Heart right ventricle (tissue), 16 donors: ENCODE measurements at regions not wholly inside any gene's neighbourhood (a gene's known extent, or its start where the extent isn't known, plus 50 kb on each side); places are given as distances from the start of the nearest gene placed in this dataset.

Source experiments
- ATAC-seq, 8 donors: fragments of 200-7000 bp; cut with Tn5 transposase; one replicate each; pipeline ENCODE4 v1.9.1; 2020; ENCODE audit warnings: mild to moderate bottlenecking in 8 of 8, moderate library complexity in 8 of 8, moderate number of reproducible peaks in 1 of 8
- DNase-seq, 2 donors: peaks; one replicate each; pipeline ENCODE4 v3.0.0-alpha.2; 2020
- H3K27ac ChIP-seq, 10 donors: fragments of 200-600 bp; sonication (generic) in 2 of 10; one replicate each; pipeline versions ENCODE4 v1.5.0 to v1.8.0; 2020 to 2022; ENCODE audit warnings: mild to moderate bottlenecking in 3 of 10
- H3K27me3 ChIP-seq, 7 donors: fragments of 200-600 bp; one replicate each; pipeline ENCODE4 v1.8.0; 2021 to 2022; ENCODE audit warnings: mild to moderate bottlenecking in 2 of 7
- H3K36me3 ChIP-seq, 9 donors: fragments of 200-600 bp; sonication (generic) in 1 of 9; one replicate each; pipeline versions ENCODE4 v1.5.0 to v1.8.0; 2020 to 2022; ENCODE audit warnings: mild to moderate bottlenecking in 2 of 9
- H3K4me1 ChIP-seq, 9 donors: fragments of 200-600 bp; sonication (generic) in 1 of 9; one replicate each; pipeline versions ENCODE4 v1.5.0 to v1.8.0; 2020 to 2022; ENCODE audit warnings: mild to moderate bottlenecking in 4 of 9
- H3K4me3 ChIP-seq, 10 donors: fragments of 200-600 bp; sonication (generic) in 2 of 10; one replicate each; pipeline versions ENCODE4 v1.5.0 to v1.8.0; 2020 to 2022; ENCODE audit warnings: mild to moderate bottlenecking in 7 of 10, moderate library complexity in 2 of 10
- H3K9me3 ChIP-seq, 11 donors: fragments of 200-600 bp in 10 of 11; sonication (generic) in 2 of 11; one replicate each; pipeline versions ENCODE4 v1.5.0 to v1.8.0; 2013 to 2022; ENCODE audit warnings: mild to moderate bottlenecking in 2 of 11, control low read depth in 1 of 11, moderate library complexity in 1 of 11
- WGBS, 2 donors: extraction: QIAGEN DNeasy Blood & Tissue Kit; methylation state at CpG; one replicate each; pipeline ENCODE4 v1.1.7; 2013; ENCODE audit warnings: inconsistent platforms in 1 of 2; 5-methylcytosine and 5-hydroxymethylcytosine counted together
- intact Hi-C, 10 donors: fragments of 100-400 bp; cut with DNase I; formaldehyde crosslinking; loops; one replicate each; pipeline versions ENCODE4 v1.11.1 to v1.14.2; 2022
- TF ChIP-seq, protein P1 (sequence below), 9 donors: fragments of 200-600 bp; sonication (generic) in 2 of 9; IDR thresholded peaks; one replicate each; pipeline versions ENCODE4 v1.5.0 to v1.8.0; 2021 to 2022; ENCODE audit warnings: antibody characterized with exemption in 9 of 9, mild to moderate bottlenecking in 5 of 9, moderate library complexity in 1 of 9
- donor health status: Arrhythmogenic right ventricular cardiomyopathy.
- donor health status: ischemic (EF 13 %, LVEDD 7.1; RV severe dilation, severe dysfunction).
- donor health status: healthy with polysubstance abuse.
- donor health status: DM: no; HTN: yes; CAD: no.
- donor health status: DM: no; HTN: no; CAD: no.
- donor health status: ischemic (EF 25% LVEDD 6.9; RV normal size, moderate dysfunction).
- donor health status: ischemic (EF 25% LVEDD 5.7; RV mildly dilated, moderate dysfunction).
- donor health status: healthy.
- donor health status: DM: yes; HTN: yes; CAD: no.
- donor health status: Ischemic cardiomyopathy.
- donor health status: ischemic (EF 35%, LVEDD 5.7; RV mildly dilated, moderate dysfunction).
- donor health status: nonischemic (EF 11% LVEDD 7.7; RV severe dilation, severe dysfunction).
- donor health status: DM: yes; HTN: yes; CAD: no.
- donor health status: PGD.
- donor health status: ischemic (EF 29% LVEDD 5.4; RV normal size, mild dysfunction).
- donor health status: nonischemic (EF 23%, LVEDD 6.1; RV moderate dilation, normal function).

DNA sequence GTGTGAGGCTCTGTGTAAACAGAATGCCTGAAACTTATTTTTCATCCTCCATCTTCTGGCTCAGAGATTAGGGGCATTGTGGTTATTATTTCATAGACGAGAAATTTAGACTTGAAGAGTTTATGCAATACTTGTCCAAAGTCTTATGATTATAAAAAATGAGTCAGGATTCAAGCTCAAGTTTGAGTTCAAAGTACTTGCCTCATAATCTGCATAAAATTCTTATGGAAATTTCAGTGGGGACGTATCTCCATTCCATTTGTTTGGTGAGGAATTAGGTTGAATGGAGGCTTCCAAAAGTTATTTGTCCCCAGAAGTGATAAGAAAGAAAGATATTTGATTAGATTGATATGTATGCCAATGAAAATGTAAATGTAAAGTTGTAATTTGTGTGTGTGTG, 93.7 kb upstream of the CLVS2 start:
- TF ChIP-seq, protein P1, sequence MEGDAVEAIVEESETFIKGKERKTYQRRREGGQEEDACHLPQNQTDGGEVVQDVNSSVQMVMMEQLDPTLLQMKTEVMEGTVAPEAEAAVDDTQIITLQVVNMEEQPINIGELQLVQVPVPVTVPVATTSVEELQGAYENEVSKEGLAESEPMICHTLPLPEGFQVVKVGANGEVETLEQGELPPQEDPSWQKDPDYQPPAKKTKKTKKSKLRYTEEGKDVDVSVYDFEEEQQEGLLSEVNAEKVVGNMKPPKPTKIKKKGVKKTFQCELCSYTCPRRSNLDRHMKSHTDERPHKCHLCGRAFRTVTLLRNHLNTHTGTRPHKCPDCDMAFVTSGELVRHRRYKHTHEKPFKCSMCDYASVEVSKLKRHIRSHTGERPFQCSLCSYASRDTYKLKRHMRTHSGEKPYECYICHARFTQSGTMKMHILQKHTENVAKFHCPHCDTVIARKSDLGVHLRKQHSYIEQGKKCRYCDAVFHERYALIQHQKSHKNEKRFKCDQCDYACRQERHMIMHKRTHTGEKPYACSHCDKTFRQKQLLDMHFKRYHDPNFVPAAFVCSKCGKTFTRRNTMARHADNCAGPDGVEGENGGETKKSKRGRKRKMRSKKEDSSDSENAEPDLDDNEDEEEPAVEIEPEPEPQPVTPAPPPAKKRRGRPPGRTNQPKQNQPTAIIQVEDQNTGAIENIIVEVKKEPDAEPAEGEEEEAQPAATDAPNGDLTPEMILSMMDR (IDR thresholded peaks at IDR 0.05), result no peak
- H3K9me3 ChIP-seq, result no peaks in the 10 kb centered on the region
- H3K27me3 ChIP-seq, result no peaks in the 10 kb centered on the region
- H3K4me3 ChIP-seq, result no peak overlapping the region
- no peaks in the 10 kb centered on the region for H3K36me3 ChIP-seq
- 64 to 66% methylated on average over 2 of the region's 2 CpGs for WGBS, 2 donors
- intact Hi-C loops, result no loop called here
- H3K27ac ChIP-seq, result no peak overlapping the region
- DNase-seq (no peak), ATAC-seq (no peak)
- no peaks in the 10 kb centered on the region for H3K4me1 ChIP-seq

DNA sequence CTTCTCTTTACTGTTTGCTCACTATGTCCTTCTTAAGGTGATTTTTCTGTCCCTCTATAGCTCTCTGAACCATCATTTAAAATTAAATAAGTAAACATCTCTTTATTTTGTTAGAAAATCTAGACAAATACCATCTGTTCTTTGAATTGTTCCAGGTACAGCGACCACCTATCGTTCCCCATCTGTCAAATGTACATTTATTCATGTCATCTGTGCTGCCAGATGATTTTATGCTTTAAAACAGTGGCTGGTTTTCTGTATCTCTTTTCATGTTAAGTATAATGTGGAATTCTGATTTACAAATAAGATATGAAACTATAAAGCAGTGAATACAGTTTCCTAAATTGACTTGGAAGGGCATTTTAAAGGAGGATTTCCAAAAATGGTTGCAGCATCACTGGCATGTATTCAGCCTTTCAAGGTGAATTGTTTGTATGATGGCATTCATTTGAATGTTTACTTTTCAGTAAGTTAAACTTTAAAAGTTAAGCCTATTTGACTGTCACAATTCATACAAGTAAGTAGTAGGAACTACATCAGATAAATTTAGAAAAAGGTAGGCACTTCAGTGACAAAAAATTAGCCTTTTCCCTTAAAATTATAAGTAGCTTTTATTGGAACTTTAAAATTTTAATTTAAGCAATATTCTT, 92.6 kb upstream of the CLVS2 start:
- intact Hi-C loops, result no loop called here
- ATAC-seq, result no peak

DNA sequence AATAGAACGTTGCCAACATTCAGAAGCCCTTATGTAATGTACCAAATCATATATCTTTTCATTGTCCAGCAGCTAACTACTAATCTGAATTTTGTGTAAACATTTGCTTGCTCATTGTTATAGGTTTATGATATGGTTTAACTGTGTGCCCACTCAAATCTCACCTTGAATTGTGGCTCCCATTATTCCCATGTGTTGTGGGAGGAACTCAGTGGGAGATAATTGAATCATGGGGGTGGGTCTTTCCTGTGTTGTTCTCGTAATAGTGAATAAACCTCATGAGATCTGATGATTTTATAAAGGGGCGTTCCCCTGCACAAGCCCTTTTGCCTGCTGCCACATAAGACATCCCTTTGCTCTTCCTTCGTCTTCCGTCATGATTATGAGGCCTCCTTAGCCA, 91.9 kb upstream of the CLVS2 start:
- H3K4me1 ChIP-seq, result no peaks in the 10 kb centered on the region
- H3K27me3 ChIP-seq, result no peaks in the 10 kb centered on the region
- DNase-seq (no peak), ATAC-seq (no peak)
- TF ChIP-seq, protein P1 (IDR thresholded peaks at IDR 0.05), result no peak
- intact Hi-C loops, result no loop called here
- no peak overlapping the region for H3K27ac ChIP-seq
- no peaks in the 10 kb centered on the region for H3K36me3 ChIP-seq
- H3K4me3 ChIP-seq, result no peak overlapping the region
- no peaks in the 10 kb centered on the region for H3K9me3 ChIP-seq
- WGBS, 2 donors, result 53 to 73% methylated on average over 5 of the region's 5 CpGs

More for the DNA sequence above, 92.6 kb upstream of the CLVS2 start:
- WGBS, 2 donors, result 71 to 90% methylated on average over 2 of the region's 2 CpGs
- Histone ChIP-seq H3K4me3 (no peak overlapping the region), H3K4me1 (no peaks in the 10 kb centered on the region), H3K9me3 (no peaks in the 10 kb centered on the region), H3K27ac (no peak overlapping the region), H3K27me3 (no peaks in the 10 kb centered on the region), H3K36me3 (no peaks in the 10 kb centered on the region)
- TF ChIP-seq, protein P1 (IDR thresholded peaks at IDR 0.05), result no peak
- no peak for DNase-seq

DNA sequence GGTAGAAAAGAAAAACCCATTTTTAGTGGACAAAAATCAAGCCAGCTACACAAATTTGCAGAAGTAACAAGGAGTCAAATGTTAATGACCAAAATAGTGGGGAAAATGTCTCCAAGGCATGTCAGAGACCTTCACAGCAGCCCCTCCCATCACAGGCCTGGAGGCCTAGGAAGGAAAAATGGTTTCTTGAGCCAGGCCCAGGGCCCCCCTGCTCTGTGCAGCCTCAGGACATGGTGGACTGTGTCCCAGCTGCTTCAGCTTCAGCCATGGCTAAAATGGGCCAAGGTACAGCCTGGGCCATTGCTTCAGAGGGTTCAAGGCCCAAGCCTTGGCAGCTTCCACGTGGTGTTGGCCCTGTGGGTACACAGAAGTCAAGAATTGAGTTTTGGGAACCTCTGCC, 82.5 kb upstream of the CLVS2 start:
- WGBS, 2 donors, result 8 to 11% methylated on average over 1 of the region's 1 CpG
- TF ChIP-seq, protein P1 (IDR thresholded peaks at IDR 0.05), result no peak
- H3K27me3 ChIP-seq, result no peaks in the 10 kb centered on the region
- no peak overlapping the region for H3K4me3 ChIP-seq
- DNase-seq (no peak), ATAC-seq (no peak)
- peaks cover 0 to 28% (median 14%) of the 10 kb centered on the region in 11 donors for H3K9me3 ChIP-seq
- H3K27ac ChIP-seq, result no peak overlapping the region
- no peaks in the 10 kb centered on the region for H3K4me1 ChIP-seq
- intact Hi-C loops, result no loop called here
- H3K36me3 ChIP-seq, result no peaks in the 10 kb centered on the region
